Ectodermal cell (in vitro differentiated cells): ENCODE measurements at regions not wholly inside any gene's neighbourhood (a gene's known extent, or its start where the extent isn't known, plus 50 kb on each side); places are given as distances from the start of the nearest gene placed in this dataset.
"Not testable (repeated sequence)": the region's sequence is repeated elsewhere in the genome, so short reads cannot be mapped to it uniquely, and the experiment has no call there.

ENCODE experiments used
- H3K27ac ChIP-seq: 2 replicates; pipeline ENCODE4 v1.7.0; 2013; ENCODE audit warnings: mild to moderate bottlenecking, low read depth, low read length; ENCODE audit not compliant: insufficient read depth, poor library complexity, severe bottlenecking
- H3K27me3 ChIP-seq: 2 replicates; pipeline ENCODE4 v1.7.0; 2013; ENCODE audit warnings: mild to moderate bottlenecking, low read length; ENCODE audit not compliant: insufficient read depth, control insufficient read depth, poor library complexity, severe bottlenecking
- H3K36me3 ChIP-seq: one replicate; pipeline ENCODE4 v1.7.0; 2013; ENCODE audit warnings: low read length; ENCODE audit not compliant: control insufficient read depth, insufficient read depth
- H3K4me1 ChIP-seq: one replicate; pipeline ENCODE4 v1.7.0; 2013; ENCODE audit warnings: low read length; ENCODE audit not compliant: control insufficient read depth, insufficient read depth
- H3K4me3 ChIP-seq: 2 replicates; pipeline ENCODE4 v1.7.0; 2013; ENCODE audit warnings: low read depth, low read length, control low read depth; ENCODE audit not compliant: insufficient read depth
- H3K9me3 ChIP-seq: 2 replicates; pipeline ENCODE4 v1.7.0; 2013; ENCODE audit warnings: mild to moderate bottlenecking, low read length, moderate library complexity; ENCODE audit not compliant: control insufficient read depth
- WGBS, 2 experiments: methylation state at CpG; one replicate each; pipeline ENCODE4 v1.1.7; 2013; ENCODE audit warnings: missing lambda C conversion rate in 2 of 2; 5-methylcytosine and 5-hydroxymethylcytosine counted together

DNA sequence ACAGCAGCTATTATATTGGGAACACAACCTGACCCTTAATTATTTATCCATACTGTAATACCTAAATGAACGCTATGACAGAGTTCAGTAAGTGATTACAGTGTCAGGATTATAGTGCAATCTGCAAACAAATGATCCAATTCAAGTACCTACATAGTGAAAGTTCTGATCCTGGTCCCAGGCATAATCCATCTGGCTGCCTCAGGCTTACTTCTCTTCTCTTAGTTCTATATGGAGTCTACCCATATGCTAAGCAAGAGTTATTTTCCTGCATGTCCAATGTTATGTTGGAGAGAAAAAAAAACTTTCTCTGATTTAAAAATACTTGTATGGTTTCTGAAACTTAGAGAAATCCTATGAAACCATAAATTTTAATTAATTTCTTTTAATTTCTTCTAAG is 1487.7 kb upstream of the SLC10A2 start:
- H3K36me3 ChIP-seq: no peaks in the 10 kb centered on the region
- no peaks in the 10 kb centered on the region for H3K27me3 ChIP-seq
- H3K4me1 ChIP-seq: no peaks in the 10 kb centered on the region
- H3K27ac ChIP-seq: no peak overlapping the region
- no peaks in the 10 kb centered on the region for H3K9me3 ChIP-seq
- 100% methylated on average over 1 of the region's 1 CpG for WGBS, 2 experiments
- H3K4me3 ChIP-seq: no peak overlapping the region

DNA sequence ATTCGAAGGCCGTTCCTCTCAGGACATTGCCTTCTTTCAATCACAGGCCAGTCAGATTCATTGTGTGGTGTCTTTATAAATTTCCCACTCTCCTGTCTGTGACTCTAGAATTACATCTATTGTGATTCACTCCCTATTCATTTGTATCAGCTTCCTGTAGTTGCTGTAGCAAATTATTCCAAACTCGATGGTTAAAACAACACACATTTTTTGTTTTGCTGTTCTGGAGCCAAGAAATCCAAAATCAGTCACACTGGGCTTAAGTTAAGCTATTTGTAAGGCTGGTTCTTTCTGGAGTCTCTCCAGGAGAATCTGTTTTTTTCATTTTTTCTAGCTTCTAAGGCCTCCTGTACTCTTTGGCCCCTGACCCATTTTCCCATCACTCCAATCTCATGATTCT is 1487.0 kb upstream of the SLC10A2 start:
- no peaks in the 10 kb centered on the region for H3K9me3 ChIP-seq
- 95 to 98% methylated on average over 3 of the region's 3 CpGs for WGBS, 2 experiments
- H3K27ac ChIP-seq: no peak overlapping the region
- H3K4me3 ChIP-seq: no peak overlapping the region
- no peaks in the 10 kb centered on the region for H3K4me1 ChIP-seq
- no peaks in the 10 kb centered on the region for H3K27me3 ChIP-seq
- no peaks in the 10 kb centered on the region for H3K36me3 ChIP-seq

DNA sequence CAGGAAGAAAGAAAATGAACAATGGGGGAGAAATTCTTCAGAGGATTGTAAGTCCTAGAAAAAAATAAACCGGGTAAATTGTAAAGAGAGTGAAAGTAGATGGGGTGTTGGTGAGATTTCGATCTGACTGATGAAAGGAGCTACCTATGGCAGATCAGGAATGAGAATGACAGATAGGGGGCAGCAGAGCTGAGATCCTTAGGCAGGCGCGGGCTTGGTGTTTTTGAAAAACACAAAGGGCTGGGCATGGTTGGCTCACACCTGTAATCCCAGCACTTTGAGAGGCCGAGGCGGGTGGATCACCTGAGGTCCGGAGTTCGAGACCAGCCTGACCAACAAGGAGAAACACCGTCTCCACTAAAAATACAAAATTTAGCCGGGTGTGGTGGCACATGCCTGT is 1468.6 kb upstream of the SLC10A2 start:
- no peaks in the 10 kb centered on the region for H3K27me3 ChIP-seq
- H3K4me3 ChIP-seq: no peak overlapping the region
- 90 to 94% methylated on average over 10 of the region's 10 CpGs for WGBS, 2 experiments
- H3K9me3 ChIP-seq: no peaks in the 10 kb centered on the region
- H3K36me3 ChIP-seq: no peaks in the 10 kb centered on the region
- no peak overlapping the region for H3K27ac ChIP-seq
- no peaks in the 10 kb centered on the region for H3K4me1 ChIP-seq

DNA sequence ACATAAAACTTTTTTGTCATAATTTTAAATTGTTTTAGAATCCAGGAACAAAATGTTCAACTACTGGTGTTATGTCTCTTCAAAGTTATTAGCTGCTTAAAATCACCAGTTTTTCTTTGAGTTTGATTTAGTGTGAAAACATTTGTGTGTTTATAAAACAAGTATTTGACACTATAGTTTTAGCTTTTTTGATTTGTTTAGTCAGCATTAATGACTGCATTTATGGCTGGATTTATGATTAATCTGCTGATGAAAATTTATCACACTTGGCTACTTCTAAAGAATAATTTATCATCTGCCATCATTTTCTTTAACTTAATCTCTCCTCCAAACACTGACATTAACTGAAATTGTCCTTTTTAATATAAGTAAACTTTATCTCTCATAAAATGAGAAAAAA is 1465.9 kb upstream of the SLC10A2 start:
- Histone ChIP-seq H3K4me1 (no peaks in the 10 kb centered on the region), H3K9me3 (no peaks in the 10 kb centered on the region), H3K27me3 (no peaks in the 10 kb centered on the region), H3K27ac (no peak overlapping the region), H3K4me3 (no peak overlapping the region), H3K36me3 (no peaks in the 10 kb centered on the region)

DNA sequence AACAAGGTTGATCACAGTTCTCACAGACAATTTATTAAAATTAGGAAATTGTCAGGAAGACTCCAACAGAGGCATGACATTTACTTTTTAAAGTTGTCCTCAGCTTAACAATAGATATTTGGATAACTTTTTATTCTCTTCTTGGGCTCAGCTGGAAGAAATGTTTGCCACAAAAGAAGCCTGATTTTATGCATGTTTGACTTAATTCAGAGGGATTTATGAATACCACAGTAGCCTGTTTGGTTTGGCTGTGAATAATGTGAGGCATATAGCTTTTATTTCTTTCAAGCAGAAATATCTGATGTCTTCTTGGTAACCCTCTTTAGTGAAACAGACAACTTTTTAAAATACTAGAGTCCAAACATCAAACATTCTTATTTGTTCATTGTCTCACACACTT is 1464.5 kb upstream of the SLC10A2 start:
- Histone ChIP-seq H3K4me3 (no peak overlapping the region), H3K27ac (no peak overlapping the region), H3K9me3 (no peaks in the 10 kb centered on the region), H3K4me1 (no peaks in the 10 kb centered on the region), H3K27me3 (no peaks in the 10 kb centered on the region), H3K36me3 (no peaks in the 10 kb centered on the region)

DNA sequence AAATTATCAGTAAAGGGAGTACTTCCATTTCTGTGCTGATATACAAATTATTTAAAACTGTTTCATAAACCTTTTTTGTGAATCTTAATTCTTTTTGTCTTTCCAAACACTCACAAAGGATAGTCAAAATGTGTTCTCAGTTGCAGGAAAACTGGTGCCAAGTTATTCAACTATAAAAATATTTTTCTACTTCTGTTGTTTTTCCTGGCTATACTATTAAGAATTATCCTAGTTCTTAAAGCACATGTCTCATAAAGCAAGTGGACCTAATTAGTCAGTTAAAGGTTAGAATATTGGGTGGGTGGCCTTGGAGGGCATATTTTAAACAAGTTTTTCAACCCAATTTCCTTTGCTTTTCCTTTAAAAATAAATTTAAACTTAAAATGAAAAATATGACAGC is 1460.3 kb upstream of the SLC10A2 start:
- Histone ChIP-seq H3K27me3 (no peaks in the 10 kb centered on the region), H3K9me3 (no peaks in the 10 kb centered on the region), H3K4me1 (no peaks in the 10 kb centered on the region), H3K27ac (no peak overlapping the region), H3K36me3 (no peaks in the 10 kb centered on the region), H3K4me3 (no peak overlapping the region)

DNA sequence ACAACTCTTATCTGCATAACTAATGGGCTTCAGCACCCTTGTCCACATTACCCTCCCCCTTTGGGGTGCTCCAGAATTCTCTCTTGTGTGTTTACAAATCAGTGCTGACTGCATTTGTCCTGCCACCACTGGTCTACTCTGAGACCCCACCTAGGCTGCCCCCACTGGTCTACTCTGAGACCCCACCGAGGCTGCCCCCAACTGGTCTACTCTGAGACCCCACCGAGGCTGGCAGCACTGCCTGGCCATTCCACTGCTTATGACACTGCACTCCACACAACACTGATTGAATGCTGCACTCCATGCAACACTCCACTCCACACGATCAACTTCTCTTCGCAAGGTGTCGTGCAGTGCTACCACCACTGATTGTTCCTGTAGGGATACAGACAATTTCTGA is 1459.2 kb upstream of the SLC10A2 start:
- Histone ChIP-seq H3K27me3 (no peaks in the 10 kb centered on the region), H3K27ac (no peak overlapping the region), H3K36me3 (no peaks in the 10 kb centered on the region), H3K4me1 (no peaks in the 10 kb centered on the region), H3K9me3 (no peaks in the 10 kb centered on the region), H3K4me3 (no peak overlapping the region)
- 95 to 96% methylated on average over 5 of the region's 5 CpGs for WGBS, 2 experiments

DNA sequence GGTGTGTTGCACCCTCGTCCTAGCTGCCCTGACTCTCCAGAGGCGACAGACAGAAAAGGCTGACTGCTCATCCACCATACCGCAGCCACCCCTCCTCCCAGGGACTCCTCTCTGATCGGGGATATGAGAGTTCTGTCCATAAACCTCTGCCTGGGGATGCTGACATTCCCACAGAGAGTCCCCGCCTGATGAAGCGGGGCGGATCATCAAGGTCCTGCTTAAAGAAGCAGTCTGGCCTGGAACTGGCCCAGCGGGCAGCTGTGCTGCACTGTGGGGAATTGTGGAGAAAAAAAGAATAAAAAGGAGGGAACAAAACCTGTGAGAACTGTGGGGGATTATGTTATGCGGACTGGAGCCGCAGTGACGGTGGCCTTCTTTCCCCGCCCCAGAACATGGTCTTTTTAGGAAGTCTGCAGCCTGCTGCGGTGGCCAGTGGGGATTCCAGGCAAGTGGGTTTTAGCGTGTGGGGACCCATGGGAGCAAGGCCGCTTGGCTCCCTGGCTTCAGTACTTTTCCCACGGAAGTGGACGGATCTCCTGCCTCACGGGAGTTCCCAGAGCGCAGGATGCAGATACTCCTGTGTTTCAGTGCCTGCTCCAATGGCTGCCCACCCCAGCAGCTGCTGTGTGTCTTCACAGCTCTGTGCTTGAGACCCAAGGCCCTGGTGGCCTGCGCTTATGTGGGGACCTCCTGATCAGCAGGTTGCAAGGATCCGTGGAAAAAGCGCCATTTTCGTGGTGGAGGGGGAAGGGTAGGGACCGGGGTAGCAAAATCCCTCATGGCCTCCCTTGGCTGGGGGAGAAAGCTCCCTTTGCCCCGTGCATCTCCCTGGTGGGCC is 1456.2 kb upstream of the SLC10A2 start:
- H3K4me1 ChIP-seq: no peaks in the 10 kb centered on the region
- H3K27ac ChIP-seq: no peak overlapping the region
- 87 to 88% methylated on average over 25 of the region's 25 CpGs for WGBS, 2 experiments
- H3K36me3 ChIP-seq: no peaks in the 10 kb centered on the region
- H3K9me3 ChIP-seq: no peaks in the 10 kb centered on the region
- H3K27me3 ChIP-seq: no peaks in the 10 kb centered on the region
- H3K4me3 ChIP-seq: no peak overlapping the region

DNA sequence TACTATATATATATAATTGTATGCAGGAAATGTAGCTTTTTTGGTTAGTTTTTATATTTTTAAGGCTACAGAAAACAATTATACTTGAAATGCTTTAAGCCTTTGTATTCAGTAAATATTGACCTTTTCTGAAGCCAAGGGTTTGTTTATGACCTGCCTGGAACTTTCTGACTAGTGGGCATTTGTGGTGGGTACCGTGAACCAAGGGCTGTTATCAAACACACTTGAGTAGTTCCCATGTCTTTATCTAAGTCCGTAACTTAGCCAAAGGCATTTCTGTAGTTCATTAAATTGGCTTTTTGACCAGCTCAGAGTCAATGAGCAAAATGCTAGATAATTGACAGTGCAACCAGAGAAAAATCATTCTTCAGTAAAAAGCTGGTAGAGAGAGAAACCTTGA is 1444.2 kb upstream of the SLC10A2 start:
- no peaks in the 10 kb centered on the region for H3K27me3 ChIP-seq
- H3K36me3 ChIP-seq: no peaks in the 10 kb centered on the region
- H3K9me3 ChIP-seq: no peaks in the 10 kb centered on the region
- no peak overlapping the region for H3K27ac ChIP-seq
- 90 to 96% methylated on average over 2 of the region's 2 CpGs for WGBS, 2 experiments
- no peaks in the 10 kb centered on the region for H3K4me1 ChIP-seq
- H3K4me3 ChIP-seq: no peak overlapping the region

DNA sequence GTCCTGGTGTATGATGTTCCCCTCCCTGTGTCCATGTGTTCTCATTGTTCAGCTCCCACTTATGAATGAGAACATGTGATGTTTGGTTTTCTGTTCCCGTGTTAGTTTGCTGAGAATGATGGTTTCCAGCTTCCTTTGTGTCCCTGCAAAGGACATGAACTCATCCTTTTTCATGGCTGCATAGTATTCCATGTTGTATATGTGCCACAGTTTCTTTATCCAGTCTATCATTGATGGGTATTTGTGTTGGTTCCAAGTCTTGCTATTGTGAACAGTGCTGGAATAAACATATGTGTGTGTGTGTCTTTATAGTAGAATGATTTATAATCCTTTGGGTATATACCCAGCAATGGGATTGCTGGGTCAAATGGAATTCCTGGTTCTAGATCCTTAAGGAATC is 1427.3 kb upstream of the SLC10A2 start:
- 100% methylated on average over 1 of the region's 1 CpG for WGBS, 2 experiments
- H3K9me3 ChIP-seq, H3K27me3 ChIP-seq, H3K36me3 ChIP-seq, H3K27ac ChIP-seq, H3K4me1 ChIP-seq, H3K4me3 ChIP-seq: not testable (repeated sequence)

DNA sequence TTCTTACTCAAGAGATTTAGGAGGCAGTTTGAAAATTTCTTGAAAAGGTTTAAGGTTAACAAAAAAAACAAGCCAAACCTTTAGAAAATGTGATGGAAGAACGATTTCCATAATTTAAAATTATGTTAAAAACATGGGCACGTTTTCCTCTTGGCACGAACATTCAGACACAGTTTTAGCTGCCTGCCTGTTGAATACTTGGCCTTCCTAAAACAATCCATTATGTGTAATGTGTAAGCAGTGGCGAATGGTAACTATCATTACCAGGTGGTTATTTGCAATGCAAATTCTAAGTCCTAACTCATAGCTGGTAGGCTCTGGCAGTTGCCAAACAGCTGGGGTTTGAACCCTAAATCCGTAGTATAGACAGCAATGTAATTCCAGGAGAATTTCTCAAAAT is 1425.7 kb upstream of the SLC10A2 start:
- 95 to 97% methylated on average over 4 to 5 of the region's 5 CpGs for WGBS, 2 experiments
- Histone ChIP-seq H3K27me3 (no peaks in the 10 kb centered on the region), H3K4me3 (no peak overlapping the region), H3K27ac (no peak overlapping the region), H3K4me1 (no peaks in the 10 kb centered on the region), H3K36me3 (no peaks in the 10 kb centered on the region), H3K9me3 (no peaks in the 10 kb centered on the region)
